Left ventricle myocardium inferior (tissue), 1 donor: ENCODE measurements at regions not wholly inside any gene's neighbourhood (a gene's known extent, or its start where the extent isn't known, plus 50 kb on each side); places are given as distances from the start of the nearest gene placed in this dataset.

Experiments used
- DNase-seq: peaks from one replicate; pipeline ENCODE4 v3.0.0-alpha.2; 2020
- H3K27ac ChIP-seq: fragments of 200-600 bp; replicated peaks from 2 replicates; pipeline ENCODE4 v1.8.0; 2021
- H3K27me3 ChIP-seq: fragments of 200-600 bp; 2 replicates; pipeline ENCODE4 v1.8.0; 2021; ENCODE audit warnings: low read depth
- H3K36me3 ChIP-seq: fragments of 200-600 bp; 2 replicates; pipeline ENCODE4 v1.8.0; 2021
- H3K4me1 ChIP-seq: fragments of 200-600 bp; 2 replicates; pipeline ENCODE4 v1.8.0; 2021
- H3K4me3 ChIP-seq: fragments of 200-600 bp; 2 replicates; pipeline ENCODE4 v1.8.0; 2021; ENCODE audit warnings: mild to moderate bottlenecking, moderate library complexity
- H3K9me3 ChIP-seq: fragments of 200-600 bp; replicated peaks from 2 replicates; pipeline ENCODE4 v1.8.0; 2021
- intact Hi-C: fragments of 100-400 bp; cut with micrococcal nuclease; formaldehyde crosslinking; loops from one replicate; pipeline ENCODE4 v1.11.0; 2022
- TF ChIP-seq, protein P1 (sequence below): fragments of 200-600 bp; IDR thresholded peaks from 2 replicates; pipeline ENCODE4 v1.8.0; 2021; ENCODE audit warnings: antibody characterized with exemption, mild to moderate bottlenecking, borderline replicate concordance
- donor health status: DM: no; HTN: yes; CAD: no; lungs with severe emphysema.

DNA sequence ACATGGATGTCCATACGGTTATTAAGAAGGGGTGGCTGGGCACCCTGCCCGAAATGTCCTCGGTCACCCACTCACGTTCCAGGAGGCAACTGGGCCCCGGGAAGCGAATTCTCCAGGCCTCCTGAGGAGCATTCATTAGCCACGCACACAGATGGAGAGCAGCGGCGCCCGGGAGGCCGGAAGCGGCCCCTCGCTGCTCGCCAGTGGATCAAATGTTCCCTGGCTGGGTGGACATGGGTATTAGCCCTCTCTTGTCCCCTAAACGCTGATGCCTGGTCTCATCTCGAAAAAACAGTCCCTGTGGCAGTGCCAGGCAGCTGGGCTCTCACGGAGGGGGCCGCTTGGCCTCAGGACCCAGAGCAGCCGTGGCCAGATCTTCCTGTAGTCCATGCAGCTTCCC lies 59.0 kb upstream of the DLK1 start:
- DNase-seq = no peak
- no peaks in the 10 kb centered on the region for H3K36me3 ChIP-seq
- peaks cover 22% of the 10 kb centered on the region for H3K4me1 ChIP-seq
- peaks cover 93% of the 10 kb centered on the region for H3K27me3 ChIP-seq
- no peak overlapping the region for H3K4me3 ChIP-seq
- H3K9me3 ChIP-seq = no peaks in the 10 kb centered on the region
- H3K27ac ChIP-seq = no peak overlapping the region
- TF ChIP-seq, protein P1, sequence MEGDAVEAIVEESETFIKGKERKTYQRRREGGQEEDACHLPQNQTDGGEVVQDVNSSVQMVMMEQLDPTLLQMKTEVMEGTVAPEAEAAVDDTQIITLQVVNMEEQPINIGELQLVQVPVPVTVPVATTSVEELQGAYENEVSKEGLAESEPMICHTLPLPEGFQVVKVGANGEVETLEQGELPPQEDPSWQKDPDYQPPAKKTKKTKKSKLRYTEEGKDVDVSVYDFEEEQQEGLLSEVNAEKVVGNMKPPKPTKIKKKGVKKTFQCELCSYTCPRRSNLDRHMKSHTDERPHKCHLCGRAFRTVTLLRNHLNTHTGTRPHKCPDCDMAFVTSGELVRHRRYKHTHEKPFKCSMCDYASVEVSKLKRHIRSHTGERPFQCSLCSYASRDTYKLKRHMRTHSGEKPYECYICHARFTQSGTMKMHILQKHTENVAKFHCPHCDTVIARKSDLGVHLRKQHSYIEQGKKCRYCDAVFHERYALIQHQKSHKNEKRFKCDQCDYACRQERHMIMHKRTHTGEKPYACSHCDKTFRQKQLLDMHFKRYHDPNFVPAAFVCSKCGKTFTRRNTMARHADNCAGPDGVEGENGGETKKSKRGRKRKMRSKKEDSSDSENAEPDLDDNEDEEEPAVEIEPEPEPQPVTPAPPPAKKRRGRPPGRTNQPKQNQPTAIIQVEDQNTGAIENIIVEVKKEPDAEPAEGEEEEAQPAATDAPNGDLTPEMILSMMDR = no peak
- intact Hi-C loops = no loop called here

DNA sequence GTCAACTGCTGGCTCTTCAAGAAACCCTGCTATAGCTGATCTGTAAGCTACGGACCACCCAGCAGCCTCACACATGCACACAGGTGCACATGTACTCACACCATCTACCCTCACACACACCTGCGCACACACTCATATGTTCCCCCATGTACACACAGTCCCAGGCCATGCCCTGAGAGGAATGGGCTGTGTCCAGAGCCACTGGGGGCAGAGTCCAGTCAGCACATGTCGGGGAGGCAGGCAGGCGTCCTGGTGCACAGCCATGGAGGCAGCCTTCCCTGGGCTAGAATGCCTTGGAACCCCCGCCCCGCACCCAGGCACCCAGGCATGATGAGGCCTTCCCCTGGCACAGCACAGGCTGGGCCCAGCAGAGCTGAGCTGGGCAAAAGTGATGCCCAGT lies 58.3 kb upstream of the DLK1 start:
- Histone ChIP-seq H3K4me1 (peaks cover 22% of the 10 kb centered on the region), H3K27me3 (peaks cover 100% of the 10 kb centered on the region), H3K4me3 (no peak overlapping the region), H3K9me3 (no peaks in the 10 kb centered on the region), H3K27ac (no peak overlapping the region), H3K36me3 (no peaks in the 10 kb centered on the region)
- intact Hi-C loops = no loop called here
- DNase-seq = no peak
- TF ChIP-seq, protein P1 = no peak

DNA sequence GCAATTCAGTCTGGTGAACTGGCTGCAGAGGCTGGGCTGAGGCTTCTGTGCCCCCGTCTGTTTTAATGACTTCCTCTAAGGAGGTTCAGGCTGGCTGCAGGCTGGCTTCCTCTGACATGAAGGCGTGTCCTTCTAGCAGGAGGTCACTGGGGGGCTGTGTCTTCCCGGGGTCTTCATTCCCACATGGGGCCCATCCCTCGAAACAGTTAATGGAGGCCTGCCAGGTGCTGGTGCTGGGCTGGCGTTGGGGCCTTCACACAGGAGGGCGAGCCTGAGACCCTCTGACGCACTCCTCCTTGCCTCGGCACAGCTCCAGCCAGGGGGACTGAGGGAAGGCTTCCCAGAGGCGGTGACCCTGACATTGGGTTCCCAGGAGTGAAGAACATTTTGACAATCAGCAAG lies 57.7 kb upstream of the DLK1 start:
- Histone ChIP-seq H3K36me3 (no peaks in the 10 kb centered on the region), H3K27ac (no peak overlapping the region), H3K27me3 (peaks cover 100% of the 10 kb centered on the region), H3K9me3 (no peaks in the 10 kb centered on the region), H3K4me3 (no peak overlapping the region), H3K4me1 (peaks cover 22% of the 10 kb centered on the region)
- intact Hi-C loops = no loop called here
- TF ChIP-seq, protein P1 = no peak
- DNase-seq = no peak

DNA sequence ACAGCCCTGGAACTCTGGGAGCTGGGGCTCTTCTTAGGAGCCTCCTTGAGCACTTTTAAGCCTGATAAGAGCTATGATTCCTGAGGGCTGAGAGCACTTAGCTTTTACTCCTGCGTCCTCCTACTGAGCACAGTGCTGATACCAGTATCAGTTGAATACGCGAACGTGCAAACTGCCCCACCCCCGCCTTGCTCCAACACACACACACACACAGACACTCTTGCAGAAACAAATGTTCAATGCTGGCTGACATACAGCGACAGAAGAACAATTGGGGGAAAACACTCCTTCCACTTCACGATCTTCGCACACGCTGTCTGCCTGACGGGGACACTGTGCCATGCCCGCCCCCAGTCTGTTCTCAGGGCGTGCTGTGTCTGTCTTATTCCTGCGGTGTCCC lies 57.2 kb upstream of the DLK1 start:
- no peak for DNase-seq
- H3K27me3 ChIP-seq = peaks cover 100% of the 10 kb centered on the region
- no peak overlapping the region for H3K27ac ChIP-seq
- H3K9me3 ChIP-seq = no peaks in the 10 kb centered on the region
- H3K4me3 ChIP-seq = no peak overlapping the region
- TF ChIP-seq, protein P1 = no peak
- H3K4me1 ChIP-seq = peaks cover 22% of the 10 kb centered on the region
- no peaks in the 10 kb centered on the region for H3K36me3 ChIP-seq
- intact Hi-C loops = no loop called here

DNA sequence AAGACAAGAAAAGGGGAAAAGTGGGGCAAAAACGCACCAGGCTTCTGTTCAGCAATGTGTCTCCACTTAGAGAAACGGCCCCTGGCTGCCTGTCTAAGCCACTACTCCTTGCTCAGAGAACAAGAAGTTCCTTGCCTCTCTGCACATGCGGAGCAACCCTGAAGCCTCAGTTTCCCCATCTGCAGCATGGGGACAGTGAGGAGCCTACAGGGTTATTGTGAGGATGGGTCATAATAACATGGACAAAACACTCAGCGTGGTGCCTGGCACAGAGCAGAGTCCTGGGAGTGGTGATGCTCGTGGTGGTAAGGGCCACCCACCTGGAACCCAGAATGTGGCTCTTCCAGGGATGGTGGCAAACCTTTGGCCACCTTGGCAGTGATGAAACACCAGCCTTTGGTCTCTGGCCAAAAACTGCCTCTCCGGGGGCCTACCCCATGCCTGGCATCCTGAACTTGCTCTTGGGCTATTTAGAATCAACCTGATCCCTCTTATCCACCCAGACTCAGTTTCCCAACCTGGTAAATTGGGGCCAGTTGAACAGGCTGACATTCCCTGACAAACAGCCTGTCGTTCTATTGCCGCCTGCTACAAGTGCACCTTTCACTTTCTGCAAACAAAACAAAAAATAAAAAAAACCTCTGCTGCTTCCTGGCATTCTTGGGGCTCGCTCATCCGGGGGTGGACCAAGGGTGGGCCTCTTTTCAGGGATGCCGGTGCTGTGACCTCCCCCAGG lies 56.5 kb upstream of the DLK1 start:
- Histone ChIP-seq H3K9me3 (no peaks in the 10 kb centered on the region), H3K4me1 (peaks cover 22% of the 10 kb centered on the region), H3K4me3 (no peak overlapping the region), H3K36me3 (no peaks in the 10 kb centered on the region), H3K27me3 (peaks cover 100% of the 10 kb centered on the region), H3K27ac (no peak overlapping the region)
- TF ChIP-seq, protein P1 = no peak
- intact Hi-C loops = no loop called here
- DNase-seq = no peak
